SK-N-SH treated with all-trans-retinoic acid at 6 μM for 48 hours (cell line): ENCODE measurements at regions not wholly inside any gene's neighbourhood (a gene's known extent, or its start where the extent isn't known, plus 50 kb on each side); places are given as distances from the start of the nearest gene placed in this dataset.

Experiments
- ATAC-seq: fragments of 200-7000 bp; cut with Tn5 transposase; 3 replicates; pipeline ENCODE4 v1.9.1; 2020; ENCODE audit warnings: mild to moderate bottlenecking, moderate library complexity
- BACH2 ChIP-seq: fragments of 250-450 bp; sonication (Bioruptor Pico); IDR thresholded peaks from 2 replicates; pipeline ENCODE4 v1.9.0; 2021; ENCODE audit warnings: mild to moderate bottlenecking, borderline replicate concordance
- CREB5 ChIP-seq: fragments of 250-450 bp; sonication (Bioruptor Pico); IDR thresholded peaks from 2 replicates; pipeline ENCODE4 v1.5.1; 2020; ENCODE audit warnings: low read depth, mild to moderate bottlenecking, moderate library complexity
- CSDC2 ChIP-seq: fragments of 250-450 bp; sonication (Bioruptor Pico); IDR thresholded peaks from 2 replicates; pipeline ENCODE4 v1.5.0; 2020; ENCODE audit warnings: mild to moderate bottlenecking, moderate library complexity
- CSRNP3 ChIP-seq: fragments of 250-450 bp; sonication (Bioruptor Pico); IDR thresholded peaks from 2 replicates; pipeline ENCODE4 v1.5.1; 2021; ENCODE audit warnings: mild to moderate bottlenecking, moderate library complexity
- ESRRG ChIP-seq: fragments of 250-450 bp; sonication (Bioruptor Pico); IDR thresholded peaks from 2 replicates; pipeline ENCODE4 v1.6.1; 2021; ENCODE audit warnings: mild to moderate bottlenecking
- GLIS3 ChIP-seq: fragments of 250-450 bp; sonication (Bioruptor Pico); IDR thresholded peaks from 2 replicates; pipeline ENCODE4 v1.5.0; 2020; ENCODE audit warnings: mild to moderate bottlenecking, moderate library complexity
- ISL1 ChIP-seq: fragments of 250-450 bp; sonication (Bioruptor Pico); IDR thresholded peaks from 2 replicates; pipeline ENCODE4 v2.1.2; 2022; ENCODE audit warnings: mild to moderate bottlenecking, moderate library complexity
- OSR1 ChIP-seq: fragments of 250-450 bp; sonication (Bioruptor Pico); IDR thresholded peaks from 2 replicates; pipeline ENCODE4 v1.8.0; 2022; ENCODE audit warnings: moderate library complexity, mild to moderate bottlenecking, inconsistent platforms
- PATZ1 ChIP-seq: fragments of 250-450 bp; sonication (Bioruptor Pico); IDR thresholded peaks from 2 replicates; pipeline ENCODE4 v1.8.0; 2020; ENCODE audit warnings: mild to moderate bottlenecking, moderate library complexity, borderline replicate concordance
- PPARA ChIP-seq: fragments of 250-450 bp; sonication (Bioruptor Pico); IDR thresholded peaks from 2 replicates; pipeline ENCODE4 v1.5.0; 2020; ENCODE audit warnings: mild to moderate bottlenecking, borderline replicate concordance
- RARB ChIP-seq: fragments of 250-450 bp; sonication (Bioruptor Pico); IDR thresholded peaks from 2 replicates; pipeline ENCODE4 v1.8.0; 2021; ENCODE audit warnings: mild to moderate bottlenecking, moderate library complexity
- SNAI2 ChIP-seq: fragments of 250-450 bp; sonication (Bioruptor Pico); IDR thresholded peaks from 2 replicates; pipeline ENCODE4 v1.5.0; 2020; ENCODE audit warnings: mild to moderate bottlenecking, moderate library complexity
- TCF4 ChIP-seq: fragments of 250-450 bp; sonication (Bioruptor Pico); IDR thresholded peaks from 2 replicates; pipeline ENCODE4 v1.8.0; 2021; ENCODE audit warnings: mild to moderate bottlenecking, moderate library complexity, borderline replicate concordance
- TOX ChIP-seq: fragments of 250-450 bp; sonication (Bioruptor Pico); IDR thresholded peaks from 2 replicates; pipeline ENCODE4 v1.8.0; 2021; ENCODE audit warnings: mild to moderate bottlenecking, moderate library complexity, borderline replicate concordance
- ZC3H10 ChIP-seq: fragments of 250-450 bp; sonication (Bioruptor Pico); IDR thresholded peaks from 2 replicates; pipeline ENCODE4 v1.5.1; 2021; ENCODE audit warnings: mild to moderate bottlenecking, moderate library complexity
- ZFP30 ChIP-seq: fragments of 450-650 bp; formaldehyde crosslinking; IDR thresholded peaks from 2 replicates; pipeline ENCODE4 v1.5.0; 2022; ENCODE audit warnings: mild to moderate bottlenecking, moderate library complexity
- ZNF70 ChIP-seq: fragments of 450-650 bp; formaldehyde crosslinking; IDR thresholded peaks from 2 replicates; pipeline ENCODE4 v1.5.0; 2020; ENCODE audit warnings: mild to moderate bottlenecking, moderate library complexity
- TF ChIP-seq, protein P1 (sequence below): fragments of 250-450 bp; sonication (Bioruptor Pico); IDR thresholded peaks from 2 replicates; pipeline ENCODE4 v1.5.0; 2020; ENCODE audit warnings: mild to moderate bottlenecking, moderate library complexity

DNA sequence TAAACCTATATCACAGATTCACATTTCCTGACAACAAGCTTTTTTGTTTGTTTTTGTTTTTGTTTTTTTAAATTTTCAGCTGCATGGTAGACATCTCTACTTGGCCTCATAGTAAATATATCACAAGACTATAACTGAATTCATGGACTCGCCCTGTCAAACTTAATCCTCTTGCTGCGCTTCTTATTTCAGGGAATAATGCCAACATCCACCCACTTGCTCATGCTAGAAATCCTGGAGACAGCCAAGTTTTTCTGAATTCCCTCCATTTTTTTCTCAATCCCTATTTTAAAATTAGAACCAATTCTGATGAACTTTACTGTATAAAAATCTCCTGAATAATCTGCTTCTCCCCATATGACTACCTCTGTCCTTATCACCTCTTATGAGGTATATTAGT is 283.6 kb upstream of the RPS23 start (continued):
- no peak for TF ChIP-seq CREB5 (CRISPR knock-in tag)
- no peak for TF ChIP-seq RARB (CRISPR knock-in tag)
- no peak for TF ChIP-seq ZNF70
- no peak for TF ChIP-seq ESRRG (CRISPR knock-in tag)
- TF ChIP-seq TOX (CRISPR knock-in tag): no peak
- TF ChIP-seq CSDC2 (CRISPR knock-in tag): no peak
- no peak for TF ChIP-seq CSRNP3 (CRISPR knock-in tag)
- TF ChIP-seq OSR1: no peak
- TF ChIP-seq GLIS3: no peak
- no peak for TF ChIP-seq ISL1

DNA sequence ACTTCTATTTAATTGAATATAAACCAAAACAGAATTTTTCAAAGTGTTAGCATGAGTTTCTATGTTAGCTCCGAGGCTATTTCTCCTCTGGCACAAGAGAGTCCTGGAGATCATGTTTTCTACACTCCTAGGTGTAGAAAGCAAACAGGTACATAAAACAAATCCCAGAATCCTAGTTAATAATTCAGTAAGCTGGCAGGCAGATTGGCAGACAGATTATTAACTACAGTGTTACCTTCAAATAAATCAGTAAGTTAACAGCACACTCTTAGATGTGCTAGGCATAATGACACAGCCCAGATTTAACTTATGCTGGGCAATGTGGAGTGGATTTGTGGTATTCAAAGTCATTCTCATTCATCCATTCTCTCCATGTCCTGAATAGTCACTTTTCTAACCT is 282.8 kb upstream of the RPS23 start:
- no peak for ATAC-seq
- TF ChIP-seq RARB (CRISPR knock-in tag): no peak
- no peak for TF ChIP-seq CSRNP3 (CRISPR knock-in tag)
- TF ChIP-seq CREB5 (CRISPR knock-in tag): no peak
- TF ChIP-seq PATZ1 (CRISPR knock-in tag): no peak
- TF ChIP-seq, protein P1, sequence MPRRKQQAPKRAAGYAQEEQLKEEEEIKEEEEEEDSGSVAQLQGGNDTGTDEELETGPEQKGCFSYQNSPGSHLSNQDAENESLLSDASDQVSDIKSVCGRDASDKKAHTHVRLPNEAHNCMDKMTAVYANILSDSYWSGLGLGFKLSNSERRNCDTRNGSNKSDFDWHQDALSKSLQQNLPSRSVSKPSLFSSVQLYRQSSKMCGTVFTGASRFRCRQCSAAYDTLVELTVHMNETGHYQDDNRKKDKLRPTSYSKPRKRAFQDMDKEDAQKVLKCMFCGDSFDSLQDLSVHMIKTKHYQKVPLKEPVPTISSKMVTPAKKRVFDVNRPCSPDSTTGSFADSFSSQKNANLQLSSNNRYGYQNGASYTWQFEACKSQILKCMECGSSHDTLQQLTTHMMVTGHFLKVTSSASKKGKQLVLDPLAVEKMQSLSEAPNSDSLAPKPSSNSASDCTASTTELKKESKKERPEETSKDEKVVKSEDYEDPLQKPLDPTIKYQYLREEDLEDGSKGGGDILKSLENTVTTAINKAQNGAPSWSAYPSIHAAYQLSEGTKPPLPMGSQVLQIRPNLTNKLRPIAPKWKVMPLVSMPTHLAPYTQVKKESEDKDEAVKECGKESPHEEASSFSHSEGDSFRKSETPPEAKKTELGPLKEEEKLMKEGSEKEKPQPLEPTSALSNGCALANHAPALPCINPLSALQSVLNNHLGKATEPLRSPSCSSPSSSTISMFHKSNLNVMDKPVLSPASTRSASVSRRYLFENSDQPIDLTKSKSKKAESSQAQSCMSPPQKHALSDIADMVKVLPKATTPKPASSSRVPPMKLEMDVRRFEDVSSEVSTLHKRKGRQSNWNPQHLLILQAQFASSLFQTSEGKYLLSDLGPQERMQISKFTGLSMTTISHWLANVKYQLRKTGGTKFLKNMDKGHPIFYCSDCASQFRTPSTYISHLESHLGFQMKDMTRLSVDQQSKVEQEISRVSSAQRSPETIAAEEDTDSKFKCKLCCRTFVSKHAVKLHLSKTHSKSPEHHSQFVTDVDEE (CRISPR knock-in tag): no peak
- TF ChIP-seq OSR1: no peak
- TF ChIP-seq SNAI2: no peak
- TF ChIP-seq ZC3H10 (CRISPR knock-in tag): no peak
- no peak for TF ChIP-seq GLIS3
- no peak for TF ChIP-seq TOX (CRISPR knock-in tag)

- no peak for TF ChIP-seq PATZ1 (CRISPR knock-in tag)
- TF ChIP-seq ISL1: no peak
- TF ChIP-seq PPARA (CRISPR knock-in tag): no peak
- TF ChIP-seq CSDC2 (CRISPR knock-in tag): no peak
- no peak for TF ChIP-seq TCF4 (CRISPR knock-in tag)
- TF ChIP-seq ZFP30 (CRISPR knock-in tag): no peak
- no peak for TF ChIP-seq OSR1
- no peak for TF ChIP-seq BACH2 (CRISPR knock-in tag)
- TF ChIP-seq RARB (CRISPR knock-in tag): no peak
- TF ChIP-seq CREB5 (CRISPR knock-in tag): no peak
- no peak for TF ChIP-seq ZNF70
These were observed 282.4 kb upstream of the RPS23 start for GRCh38 chr5:82560561-82560960.

More at GRCh38 chr5:82560561-82560960, 282.4 kb upstream of the RPS23 start:
- ATAC-seq: no peak
